Endodermal cell (in vitro differentiated cells): ENCODE measurements at regions not wholly inside any gene's neighbourhood (a gene's known extent, or its start where the extent isn't known, plus 50 kb on each side); places are given as distances from the start of the nearest gene placed in this dataset.

Experiments
- DNase-seq: peaks from one replicate; pipeline ENCODE4 v3.0.0-alpha.2; 2017
- H3K27ac ChIP-seq: 2 replicates; pipeline ENCODE4 v1.5.1; 2013; ENCODE audit warnings: mild to moderate bottlenecking, low read depth, low read length, moderate library complexity
- H3K27me3 ChIP-seq: 2 replicates; pipeline ENCODE4 v1.6.1; 2013; ENCODE audit warnings: mild to moderate bottlenecking, low read length, moderate library complexity; ENCODE audit not compliant: insufficient read depth, control insufficient read depth, poor library complexity, severe bottlenecking
- H3K36me3 ChIP-seq: 2 replicates; pipeline ENCODE4 v1.7.0; 2013; ENCODE audit warnings: mild to moderate bottlenecking, low read length, moderate library complexity; ENCODE audit not compliant: control insufficient read depth, insufficient read depth
- H3K4me1 ChIP-seq: one replicate; pipeline ENCODE4 v1.7.0; 2013; ENCODE audit warnings: low read length; ENCODE audit not compliant: control insufficient read depth, insufficient read depth
- H3K4me3 ChIP-seq: 2 replicates; pipeline ENCODE4 v1.5.1; 2013; ENCODE audit warnings: mild to moderate bottlenecking, low read length, moderate library complexity
- H3K9ac ChIP-seq: 2 replicates; pipeline ENCODE4 v1.6.1; 2013; ENCODE audit warnings: mild to moderate bottlenecking, low read length, moderate library complexity; ENCODE audit not compliant: poor library complexity, severe bottlenecking; ENCODE audit errors: extremely low read depth
- H3K9me3 ChIP-seq: 2 replicates; pipeline ENCODE4 v1.6.1; 2013; ENCODE audit warnings: mild to moderate bottlenecking, low read length, moderate library complexity; ENCODE audit not compliant: control insufficient read depth
- H3K27ac Mint-ChIP-seq: 2 replicates; pipeline ENCODE4 v1.8.0; 2020; ENCODE audit warnings: mixed read lengths
- H3K27me3 Mint-ChIP-seq: 2 replicates; pipeline ENCODE4 v1.8.0; 2021; ENCODE audit warnings: mild to moderate bottlenecking, mixed read lengths; ENCODE audit not compliant: insufficient read depth
- H3K36me3 Mint-ChIP-seq: 2 replicates; pipeline ENCODE4 v1.8.0; 2020; ENCODE audit warnings: low read depth, mixed read lengths
- H3K4me1 Mint-ChIP-seq: 2 replicates; pipeline ENCODE4 v1.8.0; 2020; ENCODE audit warnings: mixed read lengths
- H3K4me3 Mint-ChIP-seq: 2 replicates; pipeline ENCODE4 v1.8.0; 2020; ENCODE audit warnings: mild to moderate bottlenecking, moderate library complexity, mixed read lengths
- H3K9me3 Mint-ChIP-seq: 2 replicates; pipeline ENCODE4 v1.8.0; 2020; ENCODE audit warnings: mild to moderate bottlenecking, mixed read lengths
- CTCF ChIP-seq: fragments of 200-600 bp; sonication (generic); conservative IDR thresholded peaks from 2 replicates; pipeline ENCODE4 v1.5.0; 2021; ENCODE audit warnings: antibody characterized with exemption, mild to moderate bottlenecking
- WGBS, 2 experiments: methylation state at CpG; one replicate each; pipeline versions ENCODE4 v1.1.5 to v1.1.7; 2013; ENCODE audit warnings: missing lambda C conversion rate in 2 of 2, mixed read lengths in 1 of 2; ENCODE audit not compliant: insufficient coverage in 1 of 2, insufficient read length in 1 of 2; 5-methylcytosine and 5-hydroxymethylcytosine counted together

GRCh38 chr10:3452173-3452626 lies 279.6 kb upstream of the PITRM1 start:
- 37 to 49% methylated on average over 5 of the region's 5 CpGs for WGBS, 2 experiments
- H3K27ac ChIP-seq, result no peak overlapping the region
- no peaks in the 10 kb centered on the region for H3K4me1 ChIP-seq
- DNase-seq, result peak; percentile 56
- TF ChIP-seq CTCF, result peak; percentile 49
- Mint-ChIP-seq H3K9me3 (peaks cover 15% of the 10 kb centered on the region), H3K4me3 (no peak overlapping the region), H3K4me1 (peaks cover 25% of the 10 kb centered on the region), H3K27me3 (no peaks in the 10 kb centered on the region), H3K36me3 (no peaks in the 10 kb centered on the region), H3K27ac (peak overlapping the region; percentile 62)
- no peak overlapping the region for H3K9ac ChIP-seq
- no peaks in the 10 kb centered on the region for H3K27me3 ChIP-seq
- no peaks in the 10 kb centered on the region for H3K36me3 ChIP-seq
- no peaks in the 10 kb centered on the region for H3K9me3 ChIP-seq
- no peak overlapping the region for H3K4me3 ChIP-seq

GRCh38 chr10:3451516-3452172 lies 279.1 kb upstream of the PITRM1 start:
- WGBS, 2 experiments, result 60 to 76% methylated on average over 3 to 4 of the region's 4 CpGs
- no peaks in the 10 kb centered on the region for H3K27me3 ChIP-seq
- no peak overlapping the region for H3K27ac ChIP-seq
- no peaks in the 10 kb centered on the region for H3K9me3 ChIP-seq
- H3K4me1 ChIP-seq, result no peaks in the 10 kb centered on the region
- H3K36me3 ChIP-seq, result no peaks in the 10 kb centered on the region
- Mint-ChIP-seq H3K9me3 (peaks cover 12% of the 10 kb centered on the region), H3K27me3 (no peaks in the 10 kb centered on the region), H3K27ac (peak overlapping the region; percentile 62), H3K36me3 (no peaks in the 10 kb centered on the region), H3K4me3 (no peak overlapping the region), H3K4me1 (peaks cover 25% of the 10 kb centered on the region)
- H3K4me3 ChIP-seq, result no peak overlapping the region
- no peak overlapping the region for H3K9ac ChIP-seq
- no peak for TF ChIP-seq CTCF
- DNase-seq, result peak; percentile 54

- DNase-seq, result no peak
Measured at GRCh38 chr10:3446221-3446620, 273.6 kb upstream of the PITRM1 start.

More at GRCh38 chr10:3446221-3446620, 273.6 kb upstream of the PITRM1 start:
- Histone ChIP-seq H3K9me3 (no peaks in the 10 kb centered on the region), H3K4me3 (no peak overlapping the region), H3K4me1 (no peaks in the 10 kb centered on the region), H3K27ac (no peak overlapping the region), H3K27me3 (no peaks in the 10 kb centered on the region), H3K9ac (no peak overlapping the region), H3K36me3 (no peaks in the 10 kb centered on the region)
- Mint-ChIP-seq H3K9me3 (peaks cover 25% of the 10 kb centered on the region), H3K27ac (no peak overlapping the region), H3K4me1 (peaks cover 7% of the 10 kb centered on the region), H3K27me3 (no peaks in the 10 kb centered on the region), H3K4me3 (no peak overlapping the region), H3K36me3 (no peaks in the 10 kb centered on the region)
- TF ChIP-seq CTCF, result no peak
- WGBS, 2 experiments, result 89% methylated on average over 3 of the region's 4 CpGs; no CpG with 5 or more reads in 1 of the 2 experiments
